ENCODE measurements at regions not wholly inside any gene's neighbourhood (a gene's known extent, or its start where the extent isn't known, plus 50 kb on each side); places are given as distances from the start of the nearest gene placed in this dataset.

GRCh38 chr10:61600399-61600798, 62.3 kb upstream of the CABCOCO1 start:
- TF ChIP-seq EZH2 (IDR thresholded peaks at IDR 0.05; ENCODE audit: low read length, missing control alignments), result no peak
- Histone ChIP-seq H3K4me1 (ENCODE audit: control insufficient read depth, extremely low read depth, insufficient read depth, low read length) (no peaks in the 10 kb centered on the region), H3K4me3 (replicated peaks in 1 of 4; ENCODE audit: control extremely low read depth in 1 of 4, insufficient read depth in 1 of 4, low read depth in 3 of 4, low read length in 4 of 4) (no peak overlapping the region), H4K20me1 (ENCODE audit: control insufficient read depth, extremely low read depth, insufficient read depth, low read length) (no peaks in the 10 kb centered on the region), H3K27me3 (ENCODE audit: control insufficient read depth, insufficient read depth, low read length) (no peaks in the 10 kb centered on the region), H3K9me3 (ENCODE audit: control insufficient read depth, insufficient read depth, low read depth, low read length) (no peaks in the 10 kb centered on the region), H3K4me2 (ENCODE audit: extremely low read depth, insufficient read depth, low read length) (no peak overlapping the region), H3K27ac (ENCODE audit: insufficient read depth, low read length) (no peak overlapping the region), H3K36me3 (ENCODE audit: control insufficient read depth, insufficient read depth, low read length) (no peaks in the 10 kb centered on the region), H2AFZ (ENCODE audit: low read length) (no peak overlapping the region), H3K9ac (ENCODE audit: insufficient read depth, low read length) (no peak overlapping the region), H3K79me2 (ENCODE audit: control insufficient read depth, insufficient read depth, low read length) (no peaks in the 10 kb centered on the region)
- no peak for DNase-seq (ENCODE audit: low read depth in 2 of 2)

GRCh38 chr10:61594430-61594829, 68.3 kb upstream of the CABCOCO1 start:
- Histone ChIP-seq H3K4me3 (replicated peaks in 1 of 4; ENCODE audit: control extremely low read depth in 1 of 4, insufficient read depth in 1 of 4, low read depth in 3 of 4, low read length in 4 of 4) (no peak overlapping the region), H3K79me2 (ENCODE audit: control insufficient read depth, insufficient read depth, low read length) (no peaks in the 10 kb centered on the region), H3K9me3 (ENCODE audit: control insufficient read depth, insufficient read depth, low read depth, low read length) (no peaks in the 10 kb centered on the region), H3K4me2 (ENCODE audit: extremely low read depth, insufficient read depth, low read length) (no peak overlapping the region), H3K4me1 (ENCODE audit: control insufficient read depth, extremely low read depth, insufficient read depth, low read length) (no peaks in the 10 kb centered on the region), H4K20me1 (ENCODE audit: control insufficient read depth, extremely low read depth, insufficient read depth, low read length) (no peaks in the 10 kb centered on the region), H3K36me3 (ENCODE audit: control insufficient read depth, insufficient read depth, low read length) (no peaks in the 10 kb centered on the region), H3K27me3 (ENCODE audit: control insufficient read depth, insufficient read depth, low read length) (no peaks in the 10 kb centered on the region), H2AFZ (ENCODE audit: low read length) (no peak overlapping the region), H3K9ac (ENCODE audit: insufficient read depth, low read length) (no peak overlapping the region), H3K27ac (ENCODE audit: insufficient read depth, low read length) (no peak overlapping the region)
- TF ChIP-seq CTCF (conservative IDR thresholded peaks at IDR 0.05 in 1 of 2, IDR thresholded peaks at IDR 0.05 in 1 of 2; ENCODE audit: low read depth in 1 of 2, low read length in 2 of 2) (no peak), EZH2 (IDR thresholded peaks at IDR 0.05; ENCODE audit: low read length, missing control alignments) (no peak)
- DNase-seq (ENCODE audit: low read depth in 2 of 2), result no peak

- Histone ChIP-seq H3K4me1 (ENCODE audit: control insufficient read depth, extremely low read depth, insufficient read depth, low read length) (no peaks in the 10 kb centered on the region), H3K79me2 (ENCODE audit: control insufficient read depth, insufficient read depth, low read length) (no peaks in the 10 kb centered on the region), H3K9me3 (ENCODE audit: control insufficient read depth, insufficient read depth, low read depth, low read length) (no peaks in the 10 kb centered on the region), H3K27me3 (ENCODE audit: control insufficient read depth, insufficient read depth, low read length) (no peaks in the 10 kb centered on the region), H3K9ac (ENCODE audit: insufficient read depth, low read length) (no peak overlapping the region), H3K4me2 (ENCODE audit: extremely low read depth, insufficient read depth, low read length) (no peak overlapping the region), H2AFZ (ENCODE audit: low read length) (no peak overlapping the region), H3K27ac (ENCODE audit: insufficient read depth, low read length) (no peak overlapping the region), H3K36me3 (ENCODE audit: control insufficient read depth, insufficient read depth, low read length) (no peaks in the 10 kb centered on the region), H4K20me1 (ENCODE audit: control insufficient read depth, extremely low read depth, insufficient read depth, low read length) (no peaks in the 10 kb centered on the region), H3K4me3 (replicated peaks in 1 of 4; ENCODE audit: control extremely low read depth in 1 of 4, insufficient read depth in 1 of 4, low read depth in 3 of 4, low read length in 4 of 4) (no peak overlapping the region)
- peak in 1 of 2 donors; percentile 10 for DNase-seq (ENCODE audit: low read depth in 2 of 2)
- peak in 1 of 2 donors; percentile 33 for TF ChIP-seq CTCF (conservative IDR thresholded peaks at IDR 0.05 in 1 of 2, IDR thresholded peaks at IDR 0.05 in 1 of 2; ENCODE audit: low read depth in 1 of 2, low read length in 2 of 2)
- no peak for TF ChIP-seq EZH2 (IDR thresholded peaks at IDR 0.05; ENCODE audit: low read length, missing control alignments)
These were observed 70.1 kb upstream of the CABCOCO1 start for GRCh38 chr10:61592581-61592980.
